ENCODE measurements at regions not wholly inside any gene's neighbourhood (a gene's known extent, or its start where the extent isn't known, plus 50 kb on each side); places are given as distances from the start of the nearest gene placed in this dataset.

- no peak for DNase-seq
Measured at GRCh38 chr13:97057176-97057575, 62.9 kb upstream of the OXGR1 start.

- DNase-seq = no peak
Measured at GRCh38 chr13:97058391-97058790, 64.1 kb upstream of the OXGR1 start.

- DNase-seq = no peak
Measured at GRCh38 chr13:97058926-97059325, 64.7 kb upstream of the OXGR1 start.

- DNase-seq = peak; percentile 62 to 82
Measured at GRCh38 chr13:97067017-97067895, 73.0 kb upstream of the OXGR1 start.

GRCh38 chr13:97068151-97068550, 73.9 kb upstream of the OXGR1 start:
- peak; percentile 91 to 94 for DNase-seq

- DNase-seq = peak; percentile 50 to 63
Measured at GRCh38 chr13:97069050-97069815, 75.0 kb upstream of the OXGR1 start.

GRCh38 chr13:97072297-97072696, 78.0 kb upstream of the OXGR1 start:
- no peak for DNase-seq

GRCh38 chr13:97074618-97075017, 80.3 kb upstream of the OXGR1 start:
- DNase-seq = no peak

GRCh38 chr13:97076898-97077297, 82.6 kb upstream of the OXGR1 start:
- no peak for DNase-seq

- no peak for DNase-seq
Measured at GRCh38 chr13:97077341-97077740, 83.1 kb upstream of the OXGR1 start.

- DNase-seq = no peak
Measured at GRCh38 chr13:97079726-97080125, 85.5 kb upstream of the OXGR1 start.

GRCh38 chr13:97082461-97083207, 88.4 kb upstream of the OXGR1 start:
- no peak for DNase-seq

- DNase-seq = no peak
Measured at GRCh38 chr13:97091196-97091595, 96.9 kb upstream of the OXGR1 start.

- DNase-seq = no peak
Measured at GRCh38 chr13:97100821-97101220, 106.5 kb upstream of the OXGR1 start.

- DNase-seq = no peak
Measured at GRCh38 chr13:97101912-97102708, 107.8 kb upstream of the OXGR1 start.

GRCh38 chr13:97106323-97106722, 112.0 kb upstream of the OXGR1 start:
- DNase-seq = no peak

- no peak for DNase-seq
Measured at GRCh38 chr13:97107815-97108529, 113.7 kb upstream of the OXGR1 start.

- DNase-seq = no peak
Measured at GRCh38 chr13:97108530-97108900, 113.6 kb upstream of the MBNL2 start.

- no peak for DNase-seq
Measured at GRCh38 chr13:97109256-97109655, 112.9 kb upstream of the MBNL2 start.

- DNase-seq = peak; percentile 91 to 93
Measured at GRCh38 chr13:97109841-97110492, 112.2 kb upstream of the MBNL2 start.

GRCh38 chr13:97110936-97111335, 111.2 kb upstream of the MBNL2 start:
- no peak for DNase-seq

Measured in SHP77 (cell line).